Vagina (tissue), 2 donors: ENCODE measurements at regions not wholly inside any gene's neighbourhood (a gene's known extent, or its start where the extent isn't known, plus 50 kb on each side); places are given as distances from the start of the nearest gene placed in this dataset.

Experiments used
- POLR2AphosphoS5 ChIP-seq, 2 donors: sonication (generic); formaldehyde crosslinking; IDR thresholded peaks; one replicate each; pipeline ENCODE4 v1.9.0; 2017; ENCODE audit warnings: antibody characterized with exemption in 2 of 2, mild to moderate bottlenecking in 2 of 2, low read depth in 1 of 2; ENCODE audit not compliant: insufficient read depth in 1 of 2
- TF ChIP-seq, protein P1 (sequence below), 3 experiments: fragments of 450-650 bp in 2 of 3; fragments of 200-600 bp in 1 of 3; sonication (generic) in 1 of 3; IDR thresholded peaks; one replicate each; pipeline ENCODE4 v1.5.1; 2017 to 2019; ENCODE audit warnings: antibody characterized with exemption in 3 of 3, mild to moderate bottlenecking in 2 of 3, moderate library complexity in 2 of 3

DNA sequence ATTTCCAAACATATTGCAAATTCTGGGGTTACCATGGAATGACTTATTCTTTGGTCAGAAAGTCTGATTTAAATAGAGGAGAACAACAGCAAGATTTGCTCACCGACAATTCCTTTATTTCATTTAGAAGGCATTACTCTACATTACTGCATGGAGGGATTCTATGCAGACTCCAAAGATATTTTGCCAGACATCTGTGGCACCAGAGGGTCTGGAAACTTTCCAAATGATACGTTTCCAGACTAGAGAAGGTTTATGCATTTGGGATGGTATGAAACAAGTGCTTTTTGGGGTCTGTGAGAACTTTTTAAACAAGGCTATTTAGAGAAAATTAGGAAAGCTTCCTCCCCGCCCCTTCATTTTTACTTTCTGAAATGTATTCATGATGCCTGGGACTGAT is 125.3 kb downstream of the SAMD9 start:
- TF ChIP-seq, protein P1, sequence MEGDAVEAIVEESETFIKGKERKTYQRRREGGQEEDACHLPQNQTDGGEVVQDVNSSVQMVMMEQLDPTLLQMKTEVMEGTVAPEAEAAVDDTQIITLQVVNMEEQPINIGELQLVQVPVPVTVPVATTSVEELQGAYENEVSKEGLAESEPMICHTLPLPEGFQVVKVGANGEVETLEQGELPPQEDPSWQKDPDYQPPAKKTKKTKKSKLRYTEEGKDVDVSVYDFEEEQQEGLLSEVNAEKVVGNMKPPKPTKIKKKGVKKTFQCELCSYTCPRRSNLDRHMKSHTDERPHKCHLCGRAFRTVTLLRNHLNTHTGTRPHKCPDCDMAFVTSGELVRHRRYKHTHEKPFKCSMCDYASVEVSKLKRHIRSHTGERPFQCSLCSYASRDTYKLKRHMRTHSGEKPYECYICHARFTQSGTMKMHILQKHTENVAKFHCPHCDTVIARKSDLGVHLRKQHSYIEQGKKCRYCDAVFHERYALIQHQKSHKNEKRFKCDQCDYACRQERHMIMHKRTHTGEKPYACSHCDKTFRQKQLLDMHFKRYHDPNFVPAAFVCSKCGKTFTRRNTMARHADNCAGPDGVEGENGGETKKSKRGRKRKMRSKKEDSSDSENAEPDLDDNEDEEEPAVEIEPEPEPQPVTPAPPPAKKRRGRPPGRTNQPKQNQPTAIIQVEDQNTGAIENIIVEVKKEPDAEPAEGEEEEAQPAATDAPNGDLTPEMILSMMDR (IDR thresholded peaks at IDR 0.05): no peak
- no peak for TF ChIP-seq POLR2AphosphoS5 (IDR thresholded peaks at IDR 0.05; ENCODE audit: insufficient read depth in 1 of 2, low read depth in 1 of 2)
